Choroid plexus epithelial cell (primary cell): ENCODE measurements at regions not wholly inside any gene's neighbourhood (a gene's known extent, or its start where the extent isn't known, plus 50 kb on each side); places are given as distances from the start of the nearest gene placed in this dataset.

Experiments
- DNase-seq: peaks from one replicate; pipeline ENCODE4 v3.0.0-alpha.2; 2010; ENCODE audit warnings: low read depth
- H3K4me3 ChIP-seq: 2 replicates; pipeline ENCODE4 v1.5.1; 2011; ENCODE audit warnings: low read depth, mild to moderate bottlenecking, control low read depth, low read length, moderate library complexity
- CTCF ChIP-seq: conservative IDR thresholded peaks from 2 replicates; pipeline ENCODE4 v1.5.1; 2011; ENCODE audit warnings: low read depth, mild to moderate bottlenecking, control low read depth, inconsistent platforms, low read length, moderate library complexity

GRCh38 chr1:87928623-87929022, 599.9 kb downstream of the LMO4 start:
- H3K4me3 ChIP-seq = no peak overlapping the region
- no peak for DNase-seq
- TF ChIP-seq CTCF = no peak

GRCh38 chr1:87929906-87930305, 601.2 kb downstream of the LMO4 start:
- no peak overlapping the region for H3K4me3 ChIP-seq
- TF ChIP-seq CTCF = no peak
- no peak for DNase-seq

GRCh38 chr1:87930796-87931195, 602.1 kb downstream of the LMO4 start:
- no peak overlapping the region for H3K4me3 ChIP-seq
- DNase-seq = no peak
- no peak for TF ChIP-seq CTCF

- DNase-seq = no peak
- TF ChIP-seq CTCF = no peak
- H3K4me3 ChIP-seq = no peak overlapping the region
Measured at GRCh38 chr1:87933171-87933570, 604.5 kb downstream of the LMO4 start.

GRCh38 chr1:87935130-87935529, 606.5 kb downstream of the LMO4 start:
- TF ChIP-seq CTCF = no peak
- DNase-seq = no peak
- H3K4me3 ChIP-seq = no peak overlapping the region

GRCh38 chr1:87937831-87938395, 609.2 kb downstream of the LMO4 start:
- no peak for DNase-seq
- H3K4me3 ChIP-seq = no peak overlapping the region
- TF ChIP-seq CTCF = no peak

GRCh38 chr1:87938631-87939030, 610.0 kb downstream of the LMO4 start:
- DNase-seq = no peak

More at GRCh38 chr1:87938631-87939030, 610.0 kb downstream of the LMO4 start:
- no peak for TF ChIP-seq CTCF
- H3K4me3 ChIP-seq = no peak overlapping the region
